Amygdala (tissue), 56 donors: ENCODE measurements at regions not wholly inside any gene's neighbourhood (a gene's known extent, or its start where the extent isn't known, plus 50 kb on each side); places are given as distances from the start of the nearest gene placed in this dataset.
A peak's percentile ranks its signal among the peaks of the same experiment; 100 is the strongest.

Experiments
- DNase-seq, 56 donors: peaks; one replicate each; lab custom pipeline; 2025; lab: John Stamatoyannopoulos, UW

- no peak for DNase-seq
Observed at GRCh38 chr3:15941958-15942357, 144.2 kb upstream of the ANKRD28 start.

GRCh38 chr3:15942462-15942861 lies 144.7 kb upstream of the ANKRD28 start:
- no peak for DNase-seq

DNA sequence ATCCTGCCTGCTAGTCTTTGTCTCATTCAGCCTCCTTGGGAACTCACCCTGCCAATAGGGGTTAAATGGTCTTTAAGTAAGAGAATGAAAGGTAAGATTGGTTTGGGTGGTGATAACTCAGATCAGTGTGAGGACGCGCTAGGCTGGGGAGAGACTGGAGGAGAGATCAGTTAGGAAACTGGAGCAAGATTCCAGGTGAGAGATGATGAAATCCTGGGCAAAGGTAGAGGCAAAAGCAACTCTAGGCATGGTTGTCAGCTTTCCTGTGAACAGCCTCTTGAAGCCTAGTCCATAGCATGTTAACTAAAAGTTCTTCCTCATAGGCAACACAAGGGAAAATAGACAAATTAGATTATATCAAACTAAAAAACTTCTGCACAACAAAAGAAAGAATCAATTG lies 145.2 kb upstream of the ANKRD28 start:
- no peak for DNase-seq

GRCh38 chr3:15948388-15948787 lies 150.6 kb upstream of the ANKRD28 start:
- no peak for DNase-seq

GRCh38 chr3:15952543-15953175 lies 154.9 kb upstream of the ANKRD28 start:
- no peak for DNase-seq

DNA sequence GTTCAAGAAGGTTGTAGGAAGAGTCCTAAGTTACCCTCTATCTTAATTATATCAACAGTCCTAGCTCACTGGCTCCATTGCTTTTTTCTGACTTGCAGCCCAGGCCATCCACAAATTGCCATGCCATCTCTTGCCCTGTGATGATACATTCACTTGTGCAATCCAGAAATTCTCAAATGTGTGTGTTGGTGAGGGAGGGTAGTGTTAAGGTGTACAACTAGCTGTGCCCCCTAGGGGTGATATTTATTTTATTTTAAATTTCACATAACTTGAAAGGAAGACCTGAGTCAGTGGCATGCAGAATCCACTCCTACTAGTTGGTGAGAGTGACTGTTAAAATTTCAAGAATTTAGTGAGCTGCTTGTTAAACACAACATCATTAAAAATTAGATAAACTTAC lies 156.1 kb upstream of the ANKRD28 start:
- no peak for DNase-seq

DNA sequence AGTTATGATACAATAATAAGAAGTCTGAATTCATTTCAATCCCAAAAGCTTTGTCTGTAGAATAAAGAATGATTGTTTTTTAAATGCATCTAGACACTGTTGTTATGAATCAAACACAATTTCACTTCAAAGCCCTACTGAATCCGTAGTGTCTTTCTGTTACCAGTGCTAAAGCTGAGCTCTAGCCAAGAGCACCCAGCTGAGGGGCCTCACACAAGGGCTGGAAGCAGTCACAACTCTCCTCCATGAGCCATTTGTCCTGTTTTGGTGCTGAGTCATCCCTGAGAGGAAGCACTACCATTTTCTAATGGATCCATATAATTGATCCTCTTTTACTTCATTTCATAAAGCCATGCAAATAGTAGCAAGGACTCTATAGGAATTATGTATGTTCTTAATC lies 158.2 kb upstream of the ANKRD28 start:
- peak in 19 of 56 donors; percentile 8 to 66 (median 30) for DNase-seq

- no peak for DNase-seq
Observed at GRCh38 chr3:15958692-15959433, 161.1 kb upstream of the ANKRD28 start.

DNA sequence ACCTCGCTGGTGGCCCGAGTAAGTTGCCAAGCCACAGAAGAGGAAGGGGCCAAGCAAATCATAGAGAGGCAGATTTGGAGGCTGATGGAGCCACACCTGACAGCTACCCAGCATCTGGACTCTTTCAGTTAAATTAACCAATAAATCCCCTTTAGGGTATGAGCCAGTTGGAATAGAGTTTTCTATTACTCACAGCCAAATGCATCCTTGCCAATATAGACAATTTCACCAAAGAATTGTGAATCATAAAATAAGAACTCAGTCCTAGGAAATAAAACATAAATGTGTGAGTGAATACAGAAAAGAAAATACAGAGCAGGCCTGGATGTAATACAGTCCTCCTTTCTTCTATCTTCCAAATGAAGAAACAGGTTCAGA lies 161.6 kb upstream of the ANKRD28 start:
- DNase-seq, result no peak

DNA sequence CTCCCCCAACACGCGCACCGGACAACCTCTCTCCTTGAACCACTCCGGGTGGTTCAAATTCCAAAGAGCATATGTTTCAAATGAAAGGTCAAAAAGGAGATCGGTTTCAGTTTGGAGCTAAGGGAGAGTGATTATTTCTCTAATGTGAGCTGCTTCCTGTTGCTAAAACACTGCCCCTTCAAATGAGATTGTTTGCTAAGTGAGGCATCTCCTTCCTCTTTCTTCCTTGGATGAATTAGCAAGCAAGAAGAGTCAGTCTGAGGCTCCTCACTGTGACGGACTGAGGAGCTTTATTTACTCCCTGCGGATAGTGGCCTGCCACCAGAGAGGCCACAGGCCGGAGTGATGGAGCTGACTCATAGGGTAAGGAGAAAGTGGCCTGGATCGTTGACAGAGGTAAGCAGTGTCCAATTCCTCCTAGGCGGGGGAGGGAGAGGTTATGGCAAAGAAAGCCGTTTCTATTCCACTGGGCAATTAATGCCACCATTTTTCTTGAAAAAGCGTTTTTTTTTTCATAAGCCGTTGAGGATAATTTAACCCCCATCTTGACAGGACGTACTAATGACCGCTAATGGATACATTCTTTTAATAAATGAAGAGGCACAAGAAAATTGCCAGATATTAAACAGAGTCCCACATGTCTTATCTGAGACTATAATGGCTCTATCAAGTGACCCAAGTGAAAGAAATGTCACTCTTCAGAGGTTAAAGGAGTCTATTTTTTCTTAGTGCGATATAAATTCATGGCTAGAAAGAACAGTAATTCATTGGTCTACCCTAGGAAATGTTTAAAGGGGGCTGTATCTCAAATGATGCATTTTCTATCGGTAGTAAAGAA lies 167.0 kb upstream of the ANKRD28 start:
- peak in 2 of 56 donors; percentile 6 to 24 for DNase-seq

DNA sequence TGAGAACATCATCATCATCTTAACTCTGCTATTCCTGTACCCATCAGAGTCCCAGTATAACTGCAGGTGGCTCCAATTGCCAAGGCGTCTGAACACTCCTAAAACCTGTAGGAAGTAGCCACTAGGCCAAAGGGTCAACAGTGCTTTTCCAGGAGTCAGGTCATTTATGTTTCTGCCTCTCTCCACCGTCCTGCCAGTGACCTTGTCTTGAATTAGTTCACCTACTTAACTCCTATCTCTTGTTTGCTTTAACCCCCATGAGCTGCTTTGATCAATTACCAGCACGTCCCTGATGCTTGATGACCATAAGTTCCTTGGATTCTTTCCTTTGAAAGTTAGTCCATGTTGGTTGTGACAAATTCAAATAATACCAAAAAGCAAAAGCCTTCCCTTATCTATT lies 169.8 kb upstream of the ANKRD28 start:
- DNase-seq, result no peak

GRCh38 chr3:15969874-15970640 lies 172.3 kb upstream of the ANKRD28 start:
- no peak for DNase-seq

DNA sequence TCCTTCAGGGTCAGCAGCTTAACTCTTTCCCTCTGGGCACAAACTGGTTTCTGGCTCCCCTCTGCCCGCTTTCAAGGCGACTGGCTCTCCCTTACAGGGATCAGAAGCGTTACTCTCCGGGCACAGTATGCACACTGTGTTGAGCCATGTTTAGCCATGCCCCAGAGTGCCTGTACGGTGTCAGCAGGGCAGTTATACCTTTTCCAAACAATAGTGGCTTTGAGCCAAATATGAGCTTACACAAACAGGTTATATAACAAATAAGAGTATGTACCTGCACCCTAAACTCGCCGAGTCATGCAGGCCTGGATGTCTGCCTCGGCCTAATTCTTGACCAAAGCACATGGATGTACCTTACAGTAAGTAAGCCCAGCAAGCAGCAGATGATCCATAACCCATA lies 175.6 kb upstream of the ANKRD28 start:
- no peak for DNase-seq

GRCh38 chr3:15973940-15974339 lies 176.2 kb upstream of the ANKRD28 start:
- no peak for DNase-seq

DNA sequence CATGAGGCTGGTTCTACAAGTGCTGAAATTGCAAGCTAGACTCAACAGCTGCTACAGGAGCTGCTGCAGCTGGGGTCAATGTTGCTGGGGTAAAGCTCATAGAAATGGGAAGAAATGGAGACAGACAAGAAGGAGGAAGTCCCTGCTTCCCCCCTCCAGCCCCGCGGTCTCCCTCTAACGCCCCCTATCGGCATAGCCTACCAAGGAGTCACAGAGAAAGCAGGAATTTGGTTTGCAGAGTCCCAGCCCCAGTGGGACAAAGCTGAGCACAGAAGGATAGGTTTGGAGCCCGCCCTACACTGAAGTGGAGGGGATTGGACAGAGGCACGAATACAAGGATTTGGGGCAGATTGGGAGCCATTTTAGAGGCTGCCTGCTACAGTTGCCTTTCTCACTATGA lies 176.9 kb upstream of the ANKRD28 start:
- DNase-seq, result no peak

GRCh38 chr3:15976524-15976923 lies 178.7 kb upstream of the ANKRD28 start:
- DNase-seq, result no peak

GRCh38 chr3:15977090-15977489 lies 179.3 kb upstream of the ANKRD28 start:
- DNase-seq, result no peak

GRCh38 chr3:15977598-15978232 lies 179.9 kb upstream of the ANKRD28 start:
- no peak for DNase-seq

DNA sequence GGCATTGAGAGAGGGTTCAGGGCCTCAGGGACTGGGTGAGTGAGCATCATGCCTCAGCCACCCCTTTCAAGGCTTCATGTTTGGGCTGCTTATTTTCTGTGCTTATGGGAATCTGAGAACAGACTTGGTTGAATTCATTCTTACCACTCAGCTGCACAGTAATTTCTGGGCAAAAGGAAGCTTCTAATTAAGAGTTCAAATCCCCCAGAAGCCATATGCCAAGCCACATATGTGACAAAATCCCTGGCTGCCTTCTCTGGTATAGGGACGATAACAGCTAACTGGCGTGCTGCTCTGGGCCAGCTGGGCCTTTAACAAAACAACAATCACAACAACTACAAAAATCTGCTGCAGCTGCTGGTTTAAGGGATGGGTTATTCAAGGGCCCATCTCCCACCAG lies 181.0 kb upstream of the ANKRD28 start:
- DNase-seq, result no peak

DNA sequence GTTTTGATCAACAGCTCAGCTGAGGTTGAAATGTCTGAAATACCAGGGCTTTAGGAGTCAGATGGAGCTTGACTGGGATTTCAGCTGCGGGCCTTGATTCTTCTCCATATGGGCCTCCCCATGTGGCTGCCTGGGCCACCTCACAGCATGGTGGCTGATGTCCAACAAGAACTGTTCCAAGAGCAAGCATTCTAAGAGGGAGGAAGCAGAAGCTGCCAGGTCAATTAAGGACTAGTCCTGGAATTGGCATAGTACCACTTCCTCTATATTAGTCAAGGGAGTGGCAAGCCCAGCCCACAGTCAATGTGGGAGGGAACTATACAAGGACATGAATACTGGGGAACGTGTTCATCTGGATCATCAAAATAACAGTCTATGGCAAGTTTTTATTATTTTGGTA lies 181.7 kb upstream of the ANKRD28 start:
- no peak for DNase-seq
